RPMI7951 (cell line): ENCODE measurements at regions not wholly inside any gene's neighbourhood (a gene's known extent, or its start where the extent isn't known, plus 50 kb on each side); places are given as distances from the start of the nearest gene placed in this dataset.
A peak's percentile ranks its signal among the peaks of the same experiment; 100 is the strongest.

Source experiments
- DNase-seq: peaks from one replicate; pipeline ENCODE4 v3.0.0-alpha.2; 2012; ENCODE audit warnings: low read depth

DNA sequence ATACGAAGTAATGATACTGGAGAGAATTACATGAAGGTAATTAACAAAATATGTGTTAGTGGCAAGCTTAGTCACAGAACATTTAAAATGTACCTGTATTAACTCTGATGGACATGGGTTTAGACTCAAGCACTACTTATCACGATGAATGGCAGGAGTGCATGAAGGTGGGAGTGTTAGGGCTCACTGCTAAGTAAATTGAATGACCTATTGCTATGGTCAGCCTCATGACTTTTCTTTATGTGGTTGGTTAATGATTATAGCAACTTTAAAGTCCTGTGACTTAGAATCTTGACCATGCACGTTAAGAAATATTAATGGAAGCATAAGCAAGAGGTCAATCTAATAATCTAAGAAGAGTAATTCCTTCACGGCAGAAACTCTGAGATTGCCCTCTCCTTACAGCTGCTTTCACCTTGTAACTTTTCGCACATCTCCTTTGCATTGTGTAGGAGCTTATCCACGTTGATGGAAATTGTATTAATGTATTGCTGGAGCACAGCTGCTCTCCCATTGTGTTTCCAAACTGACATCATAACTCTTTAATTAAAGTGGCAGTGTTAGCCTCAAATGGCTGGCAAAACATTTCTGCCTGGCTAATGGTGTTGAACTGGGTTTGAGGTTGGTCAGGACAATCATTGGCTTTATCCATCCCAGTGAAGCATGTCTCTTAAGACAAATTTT is 114.5 kb downstream of the RXFP2 start:
- no peak for DNase-seq

DNA sequence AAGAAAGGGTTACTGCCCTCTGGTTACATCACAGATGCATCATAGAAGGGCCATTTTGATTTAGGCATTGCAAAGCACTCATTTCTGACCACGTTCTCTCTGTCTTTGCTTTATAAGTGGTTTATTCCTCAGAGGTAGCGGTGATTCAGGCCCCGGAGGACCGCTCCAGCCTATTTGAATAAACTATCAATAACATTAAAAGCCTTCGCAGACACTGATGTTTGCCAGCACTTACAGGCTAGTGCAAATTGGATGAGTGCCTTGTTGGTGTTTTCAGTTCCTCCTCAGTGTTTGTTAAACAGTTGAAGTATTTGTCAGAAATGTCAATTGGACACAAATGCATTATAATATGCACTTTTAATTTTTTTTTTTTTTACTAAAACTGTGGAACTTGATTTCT is 120.2 kb downstream of the RXFP2 start:
- no peak for DNase-seq

DNA sequence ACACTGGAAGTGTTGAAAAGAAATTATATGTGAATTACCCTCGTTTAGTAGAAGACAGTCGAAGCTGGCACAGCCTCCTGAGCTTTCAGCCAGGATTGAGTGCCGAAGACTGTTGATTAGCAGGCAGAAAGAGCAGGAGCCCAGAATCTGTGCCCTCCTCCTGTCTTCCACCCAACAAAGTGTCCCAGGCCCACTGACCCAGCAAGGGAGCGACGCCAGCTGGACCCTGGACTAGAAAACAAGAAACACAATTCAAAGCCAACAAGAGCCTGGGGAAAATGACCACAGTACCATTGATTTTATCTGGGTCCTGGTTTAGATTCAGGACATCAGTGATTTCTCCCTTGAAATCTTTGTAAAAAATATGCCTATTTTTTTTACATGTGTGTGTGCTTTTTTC is 120.7 kb downstream of the RXFP2 start:
- DNase-seq, result no peak

DNA sequence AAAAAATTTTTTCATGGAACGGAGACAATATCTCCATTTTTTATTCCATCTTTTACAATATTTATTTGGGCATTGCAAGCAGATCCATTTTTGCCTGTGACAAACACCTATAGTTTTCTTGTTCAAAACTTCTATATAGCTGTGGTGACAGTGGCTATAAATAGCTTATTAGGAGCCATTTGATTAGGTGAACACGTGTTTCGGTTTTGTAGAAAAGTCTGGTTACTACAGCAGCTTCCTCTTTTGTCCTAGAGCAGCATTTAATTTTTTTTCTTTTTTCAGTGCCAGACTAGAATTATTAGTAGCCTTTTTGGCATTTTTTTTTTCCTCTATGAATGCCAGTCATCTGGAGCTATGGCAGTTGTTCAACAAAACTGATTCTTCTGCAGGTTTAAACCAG is 123.5 kb downstream of the RXFP2 start:
- no peak for DNase-seq

DNA sequence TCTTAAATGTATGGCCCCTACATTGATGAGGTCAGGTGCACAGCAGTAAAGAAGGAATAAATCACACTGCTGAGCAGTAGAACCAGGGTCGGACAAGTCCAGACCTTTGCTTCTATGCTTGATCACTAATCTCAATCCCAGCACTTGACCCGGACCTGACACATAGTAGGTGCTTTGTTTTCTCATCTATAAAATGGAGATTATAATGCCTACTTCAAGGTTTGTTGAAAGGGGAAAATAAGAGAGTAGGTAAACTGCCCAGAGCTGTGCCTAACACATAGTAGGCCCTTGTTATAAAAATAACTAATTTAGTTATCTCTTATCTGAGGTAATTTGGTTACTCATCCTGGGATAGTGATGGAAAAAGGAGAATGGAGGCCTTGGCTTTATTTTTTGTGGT is 125.0 kb downstream of the RXFP2 start:
- DNase-seq, result no peak

DNA sequence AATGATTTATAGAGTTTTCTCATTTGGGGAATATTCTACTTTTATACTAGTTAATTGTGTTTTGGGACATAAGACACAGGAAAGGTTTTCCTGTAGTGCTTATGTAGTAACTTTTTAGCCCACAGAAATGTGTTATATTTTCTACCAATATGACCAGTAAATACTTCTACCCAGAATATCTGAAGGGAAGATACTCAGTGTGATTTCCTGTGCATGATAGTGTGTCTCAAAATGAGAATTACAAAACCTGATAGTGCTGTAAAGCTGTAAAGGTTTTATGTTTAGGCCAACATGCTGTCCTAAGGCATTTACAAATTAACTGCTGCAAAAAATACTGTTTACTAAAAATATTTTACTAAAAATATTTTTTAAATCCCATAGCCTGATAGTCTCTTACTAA is 126.8 kb downstream of the RXFP2 start:
- DNase-seq, result no peak

DNA sequence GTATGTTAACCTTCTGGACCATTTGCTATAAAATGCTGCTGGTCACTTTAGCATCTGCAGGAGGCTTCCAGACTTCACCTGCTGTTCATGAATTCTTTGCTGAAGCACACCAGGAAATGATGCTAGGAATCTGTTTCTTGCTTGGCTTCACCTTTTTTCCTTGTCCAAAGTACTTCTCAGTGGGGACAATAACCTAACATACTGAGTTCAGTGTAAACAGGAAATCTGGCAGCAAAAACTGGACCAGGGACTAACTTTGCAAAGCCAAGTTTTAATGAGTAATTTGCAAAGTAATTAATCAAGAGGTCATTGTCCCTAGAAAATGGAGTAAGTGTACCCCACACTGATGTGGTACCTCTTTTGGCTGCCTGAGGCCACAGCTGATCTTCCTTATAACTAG is 128.4 kb downstream of the RXFP2 start:
- no peak for DNase-seq

DNA sequence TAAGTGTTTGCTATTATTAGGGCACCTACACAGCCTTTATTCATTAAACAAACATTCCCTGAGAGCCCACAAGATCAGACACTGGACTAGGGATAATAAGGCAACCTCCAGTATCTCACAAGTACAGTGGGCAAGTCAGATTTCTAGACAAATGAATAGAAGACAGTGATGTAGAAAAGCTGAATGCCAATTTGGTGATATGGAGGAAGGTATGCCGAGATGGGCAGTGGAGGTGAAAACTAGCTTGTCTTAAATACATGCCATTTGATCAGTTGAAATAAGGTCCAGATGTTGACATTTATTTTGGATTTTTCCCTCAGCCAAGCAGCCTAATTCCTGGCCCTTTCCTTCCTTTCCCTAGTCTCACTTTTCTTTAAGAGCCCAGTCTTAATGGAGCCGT is 130.3 kb downstream of the RXFP2 start:
- DNase-seq, result no peak

DNA sequence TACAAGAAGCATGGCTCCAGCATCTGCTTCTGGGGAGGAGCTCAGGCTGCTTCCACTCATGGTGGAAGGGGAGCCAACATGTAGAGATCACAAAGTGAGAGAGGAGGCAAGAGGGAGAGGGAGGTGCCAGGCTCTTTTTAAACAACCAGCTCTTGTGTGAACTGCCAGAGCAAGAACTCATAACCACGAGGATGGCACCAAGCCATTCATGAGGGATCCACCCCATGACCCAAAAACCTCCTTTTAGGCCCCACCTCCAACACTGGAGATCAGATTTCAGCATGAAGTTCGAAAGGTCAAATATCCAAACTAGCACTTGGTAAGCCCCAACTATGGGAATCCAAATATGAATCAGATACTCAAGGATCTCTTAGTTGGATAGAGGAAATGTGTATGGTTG is 131.2 kb downstream of the RXFP2 start:
- DNase-seq, result no peak

DNA sequence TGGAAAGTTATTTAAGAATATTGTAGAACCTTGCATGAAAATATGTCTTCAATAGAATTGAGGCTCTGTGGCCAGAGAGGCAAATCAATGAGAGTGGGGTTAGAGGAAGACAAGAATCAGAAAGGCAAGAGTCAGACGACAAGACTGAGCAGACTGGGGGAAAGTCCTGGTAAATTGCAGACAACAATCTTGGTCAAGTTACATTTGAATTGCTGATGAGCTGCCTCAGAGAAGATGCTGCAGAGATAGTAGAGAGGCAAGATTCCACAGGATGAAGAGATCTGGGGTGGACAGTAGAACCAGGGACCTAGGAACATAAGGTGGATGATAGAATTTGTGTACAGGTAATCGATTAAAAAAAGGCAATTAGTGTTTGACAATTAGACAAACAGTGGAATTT is 133.8 kb downstream of the RXFP2 start:
- no peak for DNase-seq

DNA sequence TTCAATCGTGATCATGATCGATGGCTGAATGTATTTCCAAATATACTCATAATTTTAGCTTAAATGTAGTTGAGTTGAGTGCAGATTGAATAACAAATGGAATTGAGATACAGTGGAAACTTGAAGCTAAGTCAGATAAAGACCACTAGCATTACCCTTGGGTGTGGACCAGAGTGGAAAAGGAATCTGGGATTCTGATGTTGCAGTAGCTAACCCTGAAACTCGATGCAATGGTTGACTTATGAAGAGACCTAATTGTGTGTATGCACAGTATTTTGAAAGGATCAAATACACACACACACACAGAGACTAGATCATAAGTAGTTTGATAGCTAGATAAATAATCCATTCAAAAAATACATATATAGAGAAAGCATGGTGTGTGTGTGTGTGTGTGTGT is 135.8 kb downstream of the RXFP2 start:
- DNase-seq, result no peak

DNA sequence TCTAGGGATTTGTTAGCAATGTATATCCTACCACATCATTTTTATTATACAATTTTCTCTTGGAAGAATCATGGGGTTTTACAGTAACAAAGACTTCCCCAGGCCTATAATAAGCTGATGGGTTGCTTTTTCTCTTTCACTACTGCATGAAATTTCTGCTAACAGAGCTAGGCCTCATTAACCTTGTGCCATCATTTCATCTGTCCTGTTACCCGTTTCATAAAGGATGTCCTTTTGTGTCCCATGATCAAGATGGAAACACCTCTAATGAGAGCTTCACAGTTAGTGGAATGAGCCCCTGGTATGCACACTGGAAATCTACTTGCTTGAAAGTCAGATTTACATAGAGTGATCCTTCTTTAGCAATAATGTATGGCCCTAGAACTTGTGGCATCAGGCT is 138.7 kb downstream of the RXFP2 start:
- no peak for DNase-seq

DNA sequence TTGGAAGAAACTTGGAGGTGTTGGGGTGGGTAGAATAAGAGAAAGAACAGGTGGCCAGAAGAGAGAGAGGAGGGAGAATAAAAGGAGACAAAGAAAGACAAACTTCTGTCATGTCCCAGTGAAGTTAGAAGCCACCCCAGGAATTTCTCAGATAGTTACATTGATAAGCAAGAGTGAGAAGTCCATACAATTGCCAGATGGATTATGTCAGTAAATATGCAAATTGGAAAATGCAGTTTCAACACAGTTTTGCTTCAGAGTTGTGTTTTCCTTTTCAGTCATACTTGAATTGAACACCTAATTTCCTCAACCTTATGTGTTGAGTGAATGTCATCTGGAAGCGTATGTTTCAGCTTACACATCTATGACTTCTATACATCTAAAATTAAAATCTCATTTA is 139.2 kb downstream of the RXFP2 start:
- no peak for DNase-seq

DNA sequence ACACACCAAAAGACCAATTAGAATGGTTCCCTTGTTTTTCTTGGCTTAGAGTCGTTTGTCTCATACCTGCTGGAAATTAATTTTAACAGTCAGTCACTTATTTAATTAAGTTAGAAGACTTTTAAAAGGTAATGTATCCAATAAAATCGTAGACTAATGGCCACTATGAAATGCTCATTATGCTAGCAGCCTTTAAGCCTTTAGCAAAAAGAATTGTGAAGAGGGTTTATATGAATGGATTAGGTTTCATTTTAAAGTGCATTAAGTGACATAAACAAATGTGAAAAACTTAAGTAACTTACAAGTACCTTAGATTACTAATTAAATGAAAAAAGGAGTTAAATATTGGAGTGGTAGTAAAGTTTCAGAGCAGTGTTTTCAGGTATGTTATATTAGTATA is 139.6 kb downstream of the RXFP2 start:
- DNase-seq, result no peak

DNA sequence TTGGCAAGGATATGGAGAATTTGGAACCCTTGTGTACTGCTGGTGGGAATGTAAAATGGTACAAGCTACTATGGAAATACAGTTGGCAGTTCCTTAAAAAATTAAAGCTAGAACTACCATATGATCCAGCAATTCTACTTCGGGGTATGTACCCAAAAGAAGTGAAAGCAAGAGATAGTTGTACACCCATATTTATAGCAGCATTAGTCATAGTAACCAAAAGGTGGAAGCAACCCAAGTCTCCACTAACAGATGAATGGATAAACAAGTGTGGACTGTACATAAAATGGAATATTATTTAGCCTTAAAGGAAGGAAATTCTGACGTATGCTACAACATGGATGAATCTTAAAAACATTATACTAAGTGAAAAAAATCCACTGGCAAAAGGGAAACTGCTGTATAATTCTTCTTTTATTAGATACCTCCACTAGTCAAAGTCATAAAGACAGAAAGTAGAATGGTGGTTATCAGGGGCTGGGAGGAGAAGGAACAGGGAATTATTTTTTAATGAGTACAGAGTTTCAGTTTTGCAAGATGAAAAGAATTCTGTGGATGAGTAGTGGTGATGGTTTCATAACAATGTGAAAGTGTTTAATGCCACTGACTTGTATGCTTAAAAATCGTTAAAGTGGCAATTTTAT is 141.6 kb downstream of the RXFP2 start:
- peak; percentile 47 for DNase-seq

DNA sequence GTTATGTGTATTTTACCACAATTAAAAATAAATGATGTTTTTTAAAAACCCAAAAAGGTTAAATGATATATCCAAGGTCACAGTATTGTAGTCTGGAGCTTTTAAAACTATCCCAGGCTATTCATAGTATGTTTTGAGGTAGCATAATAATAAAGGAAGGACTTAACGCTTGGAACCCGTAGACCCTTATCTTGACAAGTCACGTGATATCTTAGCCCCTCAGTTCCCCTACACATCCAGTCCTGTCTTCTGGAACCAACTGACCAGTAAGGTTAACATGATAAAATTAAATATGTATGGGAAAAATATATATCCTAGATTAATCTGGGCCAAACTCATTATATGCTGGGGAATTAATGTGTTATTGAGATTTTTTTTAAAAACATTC is 142.2 kb downstream of the RXFP2 start:
- no peak for DNase-seq

DNA sequence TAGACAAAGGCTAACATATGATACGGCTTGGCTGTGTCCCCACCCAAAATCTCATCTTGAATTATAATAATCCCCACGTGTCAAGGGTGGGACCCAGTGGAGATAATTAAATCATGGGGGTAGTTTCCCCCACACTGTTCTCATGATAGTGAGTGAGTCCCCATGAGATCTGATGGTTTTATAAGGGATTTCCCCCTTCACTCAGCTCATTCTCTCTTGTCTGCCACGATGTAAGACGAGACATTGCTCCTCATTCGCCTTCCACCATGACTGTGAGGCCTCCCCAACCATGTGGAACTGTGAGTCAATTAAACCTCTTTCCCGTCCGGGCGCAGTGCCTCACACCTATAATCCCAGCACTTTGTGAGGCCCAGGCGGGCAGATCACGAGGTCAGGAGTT is 143.5 kb downstream of the RXFP2 start:
- DNase-seq, result no peak

DNA sequence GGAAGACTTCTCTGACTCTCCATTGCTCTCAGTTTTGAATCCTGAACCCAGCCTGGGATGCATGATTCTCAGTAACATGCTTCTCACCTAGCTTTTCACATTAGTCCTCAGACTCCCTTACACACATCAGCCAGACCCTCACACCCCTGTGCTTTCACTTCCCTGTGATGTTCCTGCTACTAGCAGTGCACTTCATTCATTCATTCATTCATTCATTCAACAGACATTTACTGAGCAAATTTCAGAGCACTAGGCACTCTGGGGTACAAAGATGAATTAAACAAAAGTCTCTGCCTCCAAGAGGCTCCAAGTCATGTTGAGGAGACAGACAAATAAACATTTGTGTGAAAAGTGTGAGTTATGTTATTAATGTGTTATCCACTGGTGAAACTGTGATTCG is 145.2 kb downstream of the RXFP2 start:
- DNase-seq, result no peak

DNA sequence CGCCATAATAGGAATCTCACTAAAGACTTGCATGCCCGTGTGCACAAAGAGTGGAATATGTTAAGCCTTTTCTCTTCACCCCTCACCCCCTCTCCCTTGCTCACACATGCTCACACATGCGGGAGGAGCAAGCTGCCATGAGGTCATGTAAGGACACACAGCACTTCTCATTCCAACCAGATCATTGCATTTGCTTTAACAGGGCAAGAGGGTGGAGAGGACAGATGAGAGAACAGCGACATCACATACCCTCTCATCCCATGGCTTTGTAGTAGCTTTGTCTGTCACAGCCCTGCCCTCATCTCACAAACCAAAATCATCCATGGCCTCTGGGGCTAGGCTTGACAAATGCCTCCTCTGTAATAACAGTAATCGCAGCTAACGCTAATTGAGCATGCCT is 145.6 kb upstream of the FRY start:
- DNase-seq, result peak; percentile 40

DNA sequence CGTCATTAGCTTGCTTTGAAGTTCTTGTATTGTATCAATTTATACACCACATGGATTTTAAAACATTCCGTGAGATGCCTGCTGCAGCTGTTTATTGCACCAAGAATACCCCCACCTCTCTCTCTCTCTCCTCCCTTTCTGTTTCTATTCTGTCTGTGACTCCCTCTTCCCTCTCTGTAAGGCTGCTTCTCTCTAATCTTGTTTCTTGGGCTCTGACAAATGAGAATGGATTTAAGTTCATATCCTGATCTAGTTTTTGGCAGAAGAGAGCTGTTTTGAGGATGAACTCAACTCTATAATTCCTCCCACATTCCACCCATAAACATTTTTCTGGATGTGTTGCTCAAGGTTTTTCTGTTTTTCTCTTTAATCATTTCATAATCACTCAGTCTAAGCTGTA is 144.3 kb upstream of the FRY start:
- DNase-seq, result no peak

DNA sequence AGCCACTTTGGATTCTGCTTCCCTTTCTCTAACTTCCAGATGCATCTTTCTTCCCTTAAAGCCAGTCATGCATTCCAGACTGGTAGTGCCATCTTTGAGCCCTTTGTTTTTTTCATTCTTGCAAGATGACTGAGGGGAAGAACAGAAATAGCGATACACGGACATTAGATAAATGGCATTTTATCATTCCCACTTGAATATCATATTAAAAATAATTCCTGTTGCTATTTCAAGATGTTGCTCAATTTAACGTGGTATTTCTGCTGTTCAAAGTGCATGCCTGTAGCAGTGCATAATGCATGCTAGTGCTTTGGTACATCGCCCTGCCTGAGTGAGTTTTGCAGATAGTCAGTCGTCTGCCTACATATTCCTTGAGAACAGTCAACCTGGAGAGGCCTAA is 140.6 kb upstream of the FRY start:
- DNase-seq, result no peak

DNA sequence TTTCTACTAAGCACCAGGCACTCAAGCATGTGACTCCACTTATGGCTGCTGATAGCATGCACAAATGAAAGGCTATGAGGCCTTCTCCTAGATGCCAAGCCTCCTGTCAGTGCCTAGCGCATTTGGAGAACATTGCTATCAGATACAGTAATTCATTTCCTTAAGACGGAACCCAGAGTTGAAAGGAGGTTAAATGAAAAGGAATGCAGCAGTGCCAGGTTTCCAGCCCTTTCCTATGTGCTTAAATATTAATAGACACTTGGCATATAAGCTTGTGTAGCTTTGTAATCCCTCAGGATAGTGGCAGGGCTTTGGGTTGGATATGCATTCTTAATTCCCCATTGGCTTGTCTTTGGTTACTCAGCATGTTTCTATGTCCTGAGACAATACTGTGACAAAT is 140.1 kb upstream of the FRY start:
- no peak for DNase-seq

DNA sequence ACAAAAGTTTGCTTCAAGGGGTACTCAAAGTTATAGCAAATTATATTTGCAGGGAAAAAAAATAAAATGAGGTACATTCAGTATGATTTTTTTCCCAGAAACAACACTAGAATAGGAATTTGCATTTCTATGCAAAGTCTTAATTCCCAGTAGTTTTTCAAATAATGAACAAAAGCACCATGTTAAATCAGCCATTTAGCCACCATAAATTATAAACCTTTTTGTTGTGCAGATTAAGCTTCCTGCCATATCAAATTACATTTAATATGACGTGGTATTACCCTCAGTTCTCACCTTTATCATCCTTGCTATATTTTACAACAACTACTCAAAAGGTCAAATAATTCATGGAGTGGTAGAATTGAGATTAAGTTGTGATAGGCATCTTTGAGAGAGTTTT is 136.6 kb upstream of the FRY start:
- DNase-seq, result no peak

DNA sequence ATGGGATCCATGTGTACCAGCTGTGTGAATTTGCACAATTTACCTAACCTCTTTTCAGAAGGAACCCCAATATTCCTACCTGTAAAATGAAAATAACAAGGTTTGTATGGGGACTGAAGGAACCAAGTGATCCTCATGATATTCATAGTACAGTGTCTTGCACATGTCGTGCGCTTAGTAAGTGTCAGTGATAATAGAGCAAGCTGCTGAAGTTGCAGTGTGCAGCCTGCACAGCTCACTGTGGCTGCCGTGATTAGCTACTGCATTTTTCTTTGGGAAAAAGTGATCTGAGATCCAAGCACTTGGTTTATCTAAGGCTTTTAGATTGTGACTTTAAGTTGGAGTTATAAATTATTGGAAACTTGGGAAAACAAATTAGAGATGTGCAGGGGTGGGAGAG is 135.9 kb upstream of the FRY start:
- no peak for DNase-seq
